GM18505 (cell line): ENCODE measurements at regions not wholly inside any gene's neighbourhood (a gene's known extent, or its start where the extent isn't known, plus 50 kb on each side); places are given as distances from the start of the nearest gene placed in this dataset.
A peak's percentile ranks its signal among the peaks of the same experiment; 100 is the strongest.

Source experiments
- ATAC-seq: cut with Tn5 transposase; IDR thresholded peaks from one replicate; pipeline ENCODE4 v1.9.1; 2021; ENCODE audit not compliant: unreplicated experiment
- POLR2A ChIP-seq: IDR thresholded peaks from 4 replicates; pipeline ENCODE4 v1.6.1; 2011; ENCODE audit warnings: borderline replicate concordance; ENCODE audit not compliant: insufficient read depth, insufficient read length; ENCODE audit errors: extremely low read depth

DNA sequence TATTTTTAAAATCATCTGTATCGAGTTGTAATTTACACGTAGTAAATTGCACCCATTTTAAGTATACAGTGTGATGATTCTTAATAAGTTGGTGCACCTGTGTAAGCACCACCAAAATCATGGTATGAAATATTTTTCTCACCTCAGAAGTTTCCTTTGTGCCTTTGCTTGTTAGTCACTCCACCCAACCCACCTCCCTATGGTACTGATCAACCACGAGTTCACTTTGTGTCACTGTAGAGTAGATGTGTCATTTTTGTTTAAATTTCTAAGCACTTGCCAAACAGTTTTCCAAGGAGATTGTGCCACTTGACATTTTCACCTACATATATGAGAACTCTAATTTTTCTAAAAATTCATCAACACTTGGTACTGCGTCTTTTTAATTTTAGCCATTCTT lies 806.5 kb downstream of the TLR4 start:
- no peak for TF ChIP-seq POLR2A
- no peak for ATAC-seq

DNA sequence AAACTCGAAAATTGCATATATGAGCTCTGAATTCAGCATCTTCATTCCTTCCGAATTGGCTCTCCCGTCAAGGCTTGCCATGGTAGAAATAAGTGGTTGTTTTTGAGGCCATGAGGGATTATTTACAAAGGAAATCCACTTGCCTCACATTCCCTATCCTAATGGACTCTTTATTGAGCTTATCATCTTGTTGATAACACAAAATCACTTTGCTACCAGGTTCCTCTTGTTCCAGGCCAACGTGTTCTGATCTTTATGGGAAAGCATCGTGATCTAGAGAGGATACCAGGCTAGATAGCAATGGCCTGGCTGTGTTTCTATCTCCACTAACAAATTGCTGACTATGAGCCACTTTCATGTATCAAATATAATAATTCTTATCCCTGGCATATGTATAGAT lies 811.7 kb downstream of the TLR4 start:
- no peak for ATAC-seq
- no peak for TF ChIP-seq POLR2A

- no peak for TF ChIP-seq POLR2A
- no peak for ATAC-seq
Measured at GRCh38 chr9:118521261-118521660, 817.1 kb downstream of the TLR4 start.

- TF ChIP-seq POLR2A: no peak
- ATAC-seq: peak; percentile 98
Measured at GRCh38 chr9:118522093-118523028, 818.2 kb downstream of the TLR4 start.

GRCh38 chr9:118527261-118527660 lies 823.1 kb downstream of the TLR4 start:
- no peak for TF ChIP-seq POLR2A
- no peak for ATAC-seq

DNA sequence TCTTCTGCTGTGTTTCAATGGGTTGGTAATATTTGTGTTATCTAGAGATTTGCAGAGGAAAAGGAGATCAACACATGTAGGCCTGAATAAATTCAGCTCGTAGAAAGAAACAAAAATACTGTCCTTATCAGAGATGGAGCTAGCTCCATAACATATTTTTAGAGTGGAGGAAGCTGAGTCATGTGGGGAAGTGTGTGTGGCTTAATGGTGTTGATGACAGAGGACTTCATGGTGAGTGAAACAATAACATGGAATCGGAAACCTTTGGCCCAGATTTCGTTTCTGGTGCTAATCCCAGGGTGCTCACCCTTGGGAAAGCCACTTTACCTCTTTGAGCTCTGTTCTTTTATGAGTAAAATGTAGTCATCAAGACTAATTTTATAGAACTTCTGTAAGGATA lies 825.0 kb downstream of the TLR4 start:
- peak; percentile 53 for ATAC-seq
- no peak for TF ChIP-seq POLR2A

- ATAC-seq: peak; percentile 84
- TF ChIP-seq POLR2A: no peak
Measured at GRCh38 chr9:118529624-118530214, 825.5 kb downstream of the TLR4 start.

GRCh38 chr9:118532592-118532991 lies 828.4 kb downstream of the TLR4 start:
- no peak for ATAC-seq
- TF ChIP-seq POLR2A: no peak

GRCh38 chr9:118533101-118533500 lies 828.9 kb downstream of the TLR4 start:
- no peak for ATAC-seq
- no peak for TF ChIP-seq POLR2A

DNA sequence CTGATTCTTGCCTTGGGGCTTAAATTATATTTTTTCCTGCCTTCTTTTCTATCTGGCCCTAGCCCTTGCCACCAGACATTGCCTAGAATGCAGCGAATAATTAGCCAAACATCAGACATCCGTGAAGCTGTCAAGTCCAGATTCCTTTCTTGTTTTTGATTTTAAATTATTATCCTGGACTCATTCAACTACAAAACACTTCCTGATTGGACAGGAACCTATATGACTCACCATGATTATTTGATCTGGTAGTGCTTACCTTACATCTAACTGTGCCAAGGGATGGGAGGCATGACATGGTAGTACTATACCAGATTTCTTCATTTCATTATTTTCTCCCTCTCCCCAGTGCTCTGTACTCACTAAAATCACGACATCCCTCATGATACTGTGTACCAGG lies 829.6 kb downstream of the TLR4 start:
- no peak for ATAC-seq
- TF ChIP-seq POLR2A: no peak

GRCh38 chr9:118536153-118536552 lies 832.0 kb downstream of the TLR4 start:
- TF ChIP-seq POLR2A: no peak
- no peak for ATAC-seq

DNA sequence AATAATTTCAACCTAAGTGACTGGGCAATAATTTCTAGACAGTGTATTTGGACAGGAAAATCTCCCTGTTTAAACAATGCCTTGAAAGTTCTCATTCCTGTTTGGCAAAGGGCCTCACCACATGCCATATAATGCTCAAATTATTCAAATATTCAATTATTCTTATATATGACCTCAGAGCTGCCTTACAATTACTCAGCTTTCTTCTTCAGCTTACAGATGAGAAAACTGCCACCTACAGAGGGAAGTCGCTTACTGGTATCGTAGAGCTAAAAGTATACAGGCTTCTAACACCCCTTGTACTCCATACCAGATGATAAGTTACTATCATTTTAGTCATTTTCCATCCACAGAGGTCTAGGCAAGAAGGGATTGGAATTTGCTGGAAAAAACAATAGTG lies 830.3 kb downstream of the BRINP1 start:
- no peak for TF ChIP-seq POLR2A
- ATAC-seq: no peak

DNA sequence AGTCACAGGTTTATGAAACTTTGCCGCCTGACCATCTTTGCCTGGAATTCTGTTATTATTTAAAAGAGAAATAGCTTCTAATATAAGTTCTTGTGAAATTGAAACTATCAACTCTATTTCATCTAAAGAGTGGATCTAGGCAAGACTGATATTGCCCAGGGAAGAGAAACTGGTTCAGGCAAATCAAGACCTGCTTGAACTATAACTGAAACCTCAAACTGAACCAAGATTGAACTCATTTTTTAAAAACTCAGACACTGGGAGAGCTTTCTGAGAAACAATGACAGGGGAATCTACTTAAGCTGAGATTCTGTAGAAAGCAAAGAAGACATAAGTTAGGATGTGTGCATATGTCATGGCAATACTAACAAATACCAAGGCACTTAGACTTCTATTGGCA lies 815.8 kb downstream of the BRINP1 start:
- TF ChIP-seq POLR2A: no peak
- ATAC-seq: no peak

DNA sequence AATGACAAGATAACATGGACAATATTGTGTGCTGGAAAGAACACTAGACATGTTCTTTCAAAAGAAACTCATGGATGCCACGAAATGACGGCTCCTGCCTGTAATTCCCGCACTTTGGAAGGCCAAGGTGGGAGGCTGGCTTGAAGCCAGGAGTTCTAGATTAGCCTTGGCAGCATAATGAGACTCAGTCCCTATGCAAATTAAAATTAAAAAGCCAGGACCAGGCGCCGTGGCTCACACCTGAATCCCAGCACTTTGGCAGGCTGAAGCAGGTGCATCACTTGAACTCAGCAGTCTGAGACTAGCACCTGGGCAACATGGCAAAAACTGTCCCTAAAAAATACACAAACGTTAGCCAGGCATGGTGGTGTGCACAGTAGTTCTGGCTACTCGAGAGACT lies 814.2 kb downstream of the BRINP1 start:
- ATAC-seq: no peak
- TF ChIP-seq POLR2A: no peak
